Endothelial cell of umbilical vein (primary cell): ENCODE measurements at regions not wholly inside any gene's neighbourhood (a gene's known extent, or its start where the extent isn't known, plus 50 kb on each side); places are given as distances from the start of the nearest gene placed in this dataset.

Experiments
- BruUV-seq: library from RNA; stranded (reverse); fragments of 400-500 nt; replicated peaks from 2 replicates; lab custom pipeline; 2021; lab: Mats Ljungman, UMichigan
- CTCF ChIA-PET: fragments of 300-600, 350-600 bp; sonication (Branson Sonifier 250); formaldehyde crosslinking; loops from one replicate; lab custom pipeline; 2021; ENCODE audit warnings: antibody characterized with exemption, inconsistent platforms; lab: Charles Lee
- POLR2A ChIA-PET: fragments of 300-600, 350-600 bp; sonication (Branson Sonifier 250); formaldehyde crosslinking; loops from one replicate; lab custom pipeline; 2021; ENCODE audit warnings: antibody characterized with exemption, inconsistent platforms; lab: Charles Lee
- DNase-seq: peaks from one replicate; pipeline ENCODE4 v3.0.0-alpha.2; 2011; ENCODE audit warnings: low read depth, low spot score
- FAIRE-seq: peaks from 2 replicates; lab custom pipeline; 2011; peaks lifted over from hg19 to GRCh38; lab: Jason Lieb, UNC
- H2AFZ ChIP-seq: 2 replicates; pipeline ENCODE4 v1.6.0; 2012; ENCODE audit warnings: low read depth, low read length, control low read depth, inconsistent platforms
- H3K27ac ChIP-seq: 2 replicates; pipeline ENCODE4 v1.5.1; 2011; ENCODE audit warnings: low read depth, mild to moderate bottlenecking, control low read depth, low read length, moderate library complexity; ENCODE audit not compliant: insufficient read depth
- H3K27me3 ChIP-seq, 2 experiments: 2 replicates each; pipeline versions ENCODE4 v1.6.0 to v1.6.1; 2011; ENCODE audit warnings: low read length in 2 of 2, mixed read lengths in 1 of 2; ENCODE audit not compliant: control insufficient read depth in 2 of 2, insufficient read depth in 2 of 2
- H3K36me3 ChIP-seq, 2 experiments: 2 replicates in 1 of 2; 3 replicates in 1 of 2; pipeline ENCODE4 v1.5.1; 2011; ENCODE audit warnings: low read length in 2 of 2, mild to moderate bottlenecking in 1 of 2, moderate library complexity in 1 of 2; ENCODE audit not compliant: control insufficient read depth in 2 of 2, insufficient read depth in 2 of 2; ENCODE audit errors: extremely low read depth in 1 of 2
- H3K4me1 ChIP-seq: 3 replicates; pipeline ENCODE4 v1.5.1; 2011; ENCODE audit warnings: mild to moderate bottlenecking, low read length; ENCODE audit not compliant: control insufficient read depth, insufficient read depth; ENCODE audit errors: extremely low read depth
- H3K4me2 ChIP-seq: 2 replicates; pipeline ENCODE4 v1.6.1; 2011; ENCODE audit warnings: low read length, control low read depth, mixed read lengths; ENCODE audit not compliant: insufficient read depth
- H3K4me3 ChIP-seq, 3 experiments: fragments of 200-600 bp in 1 of 3; sonication (generic), shearing (Covaris generic) in 1 of 3; replicated peaks in 1 of 3; 2 replicates each; pipeline ENCODE4 v1.5.1; 2011 to 2016; ENCODE audit warnings: control low read depth in 3 of 3, low read length in 3 of 3, mild to moderate bottlenecking in 2 of 3, inconsistent platforms in 1 of 3, low read depth in 1 of 3, moderate library complexity in 1 of 3; ENCODE audit not compliant: insufficient read depth in 1 of 3
- H3K79me2 ChIP-seq: 2 replicates; pipeline ENCODE4 v1.6.0; 2012; ENCODE audit warnings: low read length, inconsistent platforms; ENCODE audit not compliant: control insufficient read depth, insufficient read depth
- H3K9ac ChIP-seq: replicated peaks from 2 replicates; pipeline ENCODE3; 2011; ENCODE audit warnings: low read length, control low read depth; ENCODE audit not compliant: insufficient read depth; ENCODE audit errors: extremely low read depth
- H3K9me1 ChIP-seq: replicated peaks from 3 replicates; pipeline ENCODE4 v1.6.0; 2011; ENCODE audit warnings: mild to moderate bottlenecking, low read length; ENCODE audit not compliant: control insufficient read depth, insufficient read depth; ENCODE audit errors: extremely low read depth
- H3K9me3 ChIP-seq: replicated peaks from 2 replicates; pipeline ENCODE4 v1.5.1; 2012; ENCODE audit warnings: low read length, inconsistent platforms; ENCODE audit not compliant: control insufficient read depth, insufficient read depth
- H4K20me1 ChIP-seq: replicated peaks from 2 replicates; pipeline ENCODE3; 2011; ENCODE audit warnings: mild to moderate bottlenecking, low read length; ENCODE audit not compliant: control insufficient read depth, insufficient read depth; ENCODE audit errors: extremely low read depth
- EZH2 ChIP-seq: IDR thresholded peaks from 2 replicates; pipeline ENCODE4 v1.6.1; 2012; ENCODE audit warnings: borderline replicate concordance, low read depth, mild to moderate bottlenecking, moderate library complexity, low read length, inconsistent platforms; ENCODE audit not compliant: severe bottlenecking
- FOS ChIP-seq: IDR thresholded peaks from 2 replicates; pipeline ENCODE4 v1.6.1; 2011; ENCODE audit warnings: mild to moderate bottlenecking, low read length, moderate library complexity, borderline replicate concordance; ENCODE audit not compliant: insufficient read depth
- GATA2 ChIP-seq: IDR thresholded peaks from 2 replicates; pipeline ENCODE4 v1.7.0; 2011; ENCODE audit warnings: low read depth, mild to moderate bottlenecking, moderate library complexity, mixed read lengths, low read length; ENCODE audit not compliant: insufficient read length, insufficient read depth
- JUN ChIP-seq: IDR thresholded peaks from 2 replicates; pipeline ENCODE4 v1.6.1; 2011; ENCODE audit warnings: borderline replicate concordance, low read depth; ENCODE audit not compliant: insufficient read length, insufficient read depth
- MYC ChIP-seq: IDR thresholded peaks from one replicate; pipeline ENCODE4 v1.6.1; 2011; ENCODE audit warnings: mild to moderate bottlenecking, low read depth, low read length
- POLR2A ChIP-seq: IDR thresholded peaks from 2 replicates; pipeline ENCODE4 v1.6.1; 2012; ENCODE audit warnings: low read depth, mild to moderate bottlenecking, control low read depth, low read length
- POLR2AphosphoS5 ChIP-seq: IDR thresholded peaks from 2 replicates; pipeline ENCODE4 v1.6.1; 2012; ENCODE audit warnings: low read depth, mild to moderate bottlenecking, control low read depth, low read length, moderate library complexity; ENCODE audit not compliant: insufficient read depth
- dilution Hi-C: fragments of 300-500 bp; cut with MboI; formaldehyde crosslinking; loops from one replicate; pipeline ENCODE4 v1.15.0; 2019; ENCODE audit warnings: low sequenced_read_pairs; ENCODE audit not compliant: extremely low pct_ligation_motif_present
- intact Hi-C: fragments of 100-400 bp; cut with micrococcal nuclease; formaldehyde crosslinking; loops from one replicate; pipeline ENCODE4 v1.10.0; 2022
- TF ChIP-seq, protein P1 (sequence below), 2 donors: IDR thresholded peaks; 1 replicate in 1 of 2; 2 replicates in 1 of 2; pipeline ENCODE4 v1.5.1; 2011; ENCODE audit warnings: low read length in 2 of 2, mild to moderate bottlenecking in 2 of 2, moderate library complexity in 2 of 2, control low read depth in 1 of 2, inconsistent platforms in 1 of 2, low read depth in 1 of 2; ENCODE audit not compliant: insufficient read depth in 1 of 2; ENCODE audit errors: extremely low read depth in 1 of 2
- TF ChIP-seq, protein P2 (sequence below): IDR thresholded peaks from 2 replicates; pipeline ENCODE4 v1.6.1; 2011; ENCODE audit not compliant: insufficient read depth, insufficient read length

GRCh38 chrX:33447285-33447684, 235.9 kb upstream of the DMD start:
- BruUV-seq: no TSS peak
- no peaks in the 10 kb centered on the region for H3K4me1 ChIP-seq
- no peak overlapping the region for H3K9ac ChIP-seq

More at GRCh38 chrX:33447285-33447684, 235.9 kb upstream of the DMD start:
- Histone ChIP-seq H3K79me2 (no peaks in the 10 kb centered on the region), H2AFZ (no peak overlapping the region), H3K4me3 (no peak overlapping the region), H4K20me1 (no peaks in the 10 kb centered on the region), H3K4me2 (no peak overlapping the region), H3K9me1 (no peaks in the 10 kb centered on the region), H3K36me3 (no peaks in the 10 kb centered on the region), H3K27ac (no peak overlapping the region), H3K9me3 (no peaks in the 10 kb centered on the region), H3K27me3 (no peaks in the 10 kb centered on the region)
- POLR2A ChIA-PET: no interaction called here
- DNase-seq (no peak), FAIRE-seq (no peak)
- TF ChIP-seq, protein P1, sequence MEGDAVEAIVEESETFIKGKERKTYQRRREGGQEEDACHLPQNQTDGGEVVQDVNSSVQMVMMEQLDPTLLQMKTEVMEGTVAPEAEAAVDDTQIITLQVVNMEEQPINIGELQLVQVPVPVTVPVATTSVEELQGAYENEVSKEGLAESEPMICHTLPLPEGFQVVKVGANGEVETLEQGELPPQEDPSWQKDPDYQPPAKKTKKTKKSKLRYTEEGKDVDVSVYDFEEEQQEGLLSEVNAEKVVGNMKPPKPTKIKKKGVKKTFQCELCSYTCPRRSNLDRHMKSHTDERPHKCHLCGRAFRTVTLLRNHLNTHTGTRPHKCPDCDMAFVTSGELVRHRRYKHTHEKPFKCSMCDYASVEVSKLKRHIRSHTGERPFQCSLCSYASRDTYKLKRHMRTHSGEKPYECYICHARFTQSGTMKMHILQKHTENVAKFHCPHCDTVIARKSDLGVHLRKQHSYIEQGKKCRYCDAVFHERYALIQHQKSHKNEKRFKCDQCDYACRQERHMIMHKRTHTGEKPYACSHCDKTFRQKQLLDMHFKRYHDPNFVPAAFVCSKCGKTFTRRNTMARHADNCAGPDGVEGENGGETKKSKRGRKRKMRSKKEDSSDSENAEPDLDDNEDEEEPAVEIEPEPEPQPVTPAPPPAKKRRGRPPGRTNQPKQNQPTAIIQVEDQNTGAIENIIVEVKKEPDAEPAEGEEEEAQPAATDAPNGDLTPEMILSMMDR (IDR thresholded peaks at IDR 0.05; ENCODE audit: extremely low read depth in 1 of 2, insufficient read depth in 1 of 2, low read depth in 1 of 2, low read length in 2 of 2): no peak
- TF ChIP-seq POLR2AphosphoS5 (no peak), MYC (no peak), POLR2A (no peak), GATA2 (no peak), FOS (no peak), JUN (no peak), EZH2 (no peak)
- TF ChIP-seq, protein P2, sequence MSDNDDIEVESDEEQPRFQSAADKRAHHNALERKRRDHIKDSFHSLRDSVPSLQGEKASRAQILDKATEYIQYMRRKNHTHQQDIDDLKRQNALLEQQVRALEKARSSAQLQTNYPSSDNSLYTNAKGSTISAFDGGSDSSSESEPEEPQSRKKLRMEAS: no peak
- intact Hi-C loops (no loop called here), dilution Hi-C loops (no loop called here)
- CTCF ChIA-PET: interaction anchor here (1.2 kb wide), 1 partner anchor 13 kb away, joined by 5 read pairs; no protein-coding TSS in a partner anchor
